Testis (tissue), 2 donors: ENCODE measurements at regions not wholly inside any gene's neighbourhood (a gene's known extent, or its start where the extent isn't known, plus 50 kb on each side); places are given as distances from the start of the nearest gene placed in this dataset.

Source experiments
- DNase-seq: peaks from one replicate; pipeline ENCODE4 v3.0.0-alpha.2; 2019
- H3K27ac ChIP-seq, 2 donors: fragments of 200-600 bp; sonication (generic); one replicate each; pipeline ENCODE4 v1.5.1; 2019
- H3K27me3 ChIP-seq: fragments of 200-600 bp; sonication (generic); one replicate; pipeline ENCODE4 v1.5.1; 2019
- H3K36me3 ChIP-seq: fragments of 200-600 bp; sonication (generic); one replicate; pipeline ENCODE4 v1.5.1; 2017; ENCODE audit warnings: low read depth; ENCODE audit errors: missing control alignments
- H3K4me1 ChIP-seq: fragments of 200-600 bp; sonication (generic); one replicate; pipeline ENCODE4 v1.5.1; 2019
- H3K4me3 ChIP-seq, 2 donors: fragments of 200-600 bp; sonication (generic); one replicate each; pipeline ENCODE4 v1.5.1; 2017 to 2019
- H3K9me3 ChIP-seq: fragments of 200-600 bp; sonication (generic); one replicate; pipeline ENCODE4 v1.5.1; 2017
- POLR2A ChIP-seq: fragments of 450-650 bp; IDR thresholded peaks from one replicate; pipeline ENCODE4 v1.6.1; 2017; ENCODE audit warnings: antibody characterized with exemption, mild to moderate bottlenecking, moderate library complexity
- WGBS, 2 donors: methylation state at CpG; one replicate each; pipeline ENCODE4 v1.1.5; 2018; 5-methylcytosine and 5-hydroxymethylcytosine counted together
- intact Hi-C: fragments of 100-400 bp; cut with DNase I; formaldehyde crosslinking; loops from one replicate; pipeline ENCODE4 v1.15.1; 2023; ENCODE audit warnings: low total_unique reads
- TF ChIP-seq, protein P1 (sequence below), 3 experiments: fragments of 450-650 bp in 2 of 3; fragments of 200-600 bp in 1 of 3; sonication (generic) in 1 of 3; IDR thresholded peaks; one replicate each; pipeline ENCODE4 v1.5.1; 2016 to 2019; ENCODE audit warnings: antibody characterized with exemption in 3 of 3, mild to moderate bottlenecking in 2 of 3, moderate library complexity in 1 of 3

DNA sequence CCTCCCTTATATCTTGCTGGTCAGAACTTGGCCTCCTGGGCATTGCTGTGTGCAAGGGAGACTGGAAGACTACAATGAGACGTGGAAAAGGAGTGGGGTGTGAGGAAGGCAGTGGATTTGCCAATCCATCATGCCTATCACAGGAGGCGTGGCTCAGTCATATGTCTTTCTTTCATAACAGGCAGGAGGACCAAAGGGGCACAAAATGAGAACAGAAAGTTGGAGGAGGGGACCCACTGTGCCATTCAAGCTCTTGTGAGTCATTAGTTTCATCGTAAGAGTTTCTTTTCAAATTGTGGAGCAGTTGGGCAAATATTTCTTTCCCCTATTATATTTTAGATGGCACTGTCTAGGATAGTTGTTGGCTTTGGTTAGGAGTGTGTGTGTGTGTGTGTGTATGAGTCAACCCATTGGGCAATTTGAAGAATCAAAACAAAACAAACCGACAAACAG, 471.5 kb downstream of the TSHZ3 start:
- DNase-seq: peak; percentile 27
- no peaks in the 10 kb centered on the region for H3K27me3 ChIP-seq
- H3K27ac ChIP-seq: no peak overlapping the region
- 84 to 90% methylated on average over 4 of the region's 4 CpGs for WGBS, 2 donors
- H3K9me3 ChIP-seq: no peaks in the 10 kb centered on the region
- no peak overlapping the region for H3K4me3 ChIP-seq
- no peaks in the 10 kb centered on the region for H3K4me1 ChIP-seq
- intact Hi-C loops: no loop called here
- TF ChIP-seq POLR2A: no peak
- TF ChIP-seq, protein P1, sequence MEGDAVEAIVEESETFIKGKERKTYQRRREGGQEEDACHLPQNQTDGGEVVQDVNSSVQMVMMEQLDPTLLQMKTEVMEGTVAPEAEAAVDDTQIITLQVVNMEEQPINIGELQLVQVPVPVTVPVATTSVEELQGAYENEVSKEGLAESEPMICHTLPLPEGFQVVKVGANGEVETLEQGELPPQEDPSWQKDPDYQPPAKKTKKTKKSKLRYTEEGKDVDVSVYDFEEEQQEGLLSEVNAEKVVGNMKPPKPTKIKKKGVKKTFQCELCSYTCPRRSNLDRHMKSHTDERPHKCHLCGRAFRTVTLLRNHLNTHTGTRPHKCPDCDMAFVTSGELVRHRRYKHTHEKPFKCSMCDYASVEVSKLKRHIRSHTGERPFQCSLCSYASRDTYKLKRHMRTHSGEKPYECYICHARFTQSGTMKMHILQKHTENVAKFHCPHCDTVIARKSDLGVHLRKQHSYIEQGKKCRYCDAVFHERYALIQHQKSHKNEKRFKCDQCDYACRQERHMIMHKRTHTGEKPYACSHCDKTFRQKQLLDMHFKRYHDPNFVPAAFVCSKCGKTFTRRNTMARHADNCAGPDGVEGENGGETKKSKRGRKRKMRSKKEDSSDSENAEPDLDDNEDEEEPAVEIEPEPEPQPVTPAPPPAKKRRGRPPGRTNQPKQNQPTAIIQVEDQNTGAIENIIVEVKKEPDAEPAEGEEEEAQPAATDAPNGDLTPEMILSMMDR (IDR thresholded peaks at IDR 0.05): no peak
- no peaks in the 10 kb centered on the region for H3K36me3 ChIP-seq

DNA sequence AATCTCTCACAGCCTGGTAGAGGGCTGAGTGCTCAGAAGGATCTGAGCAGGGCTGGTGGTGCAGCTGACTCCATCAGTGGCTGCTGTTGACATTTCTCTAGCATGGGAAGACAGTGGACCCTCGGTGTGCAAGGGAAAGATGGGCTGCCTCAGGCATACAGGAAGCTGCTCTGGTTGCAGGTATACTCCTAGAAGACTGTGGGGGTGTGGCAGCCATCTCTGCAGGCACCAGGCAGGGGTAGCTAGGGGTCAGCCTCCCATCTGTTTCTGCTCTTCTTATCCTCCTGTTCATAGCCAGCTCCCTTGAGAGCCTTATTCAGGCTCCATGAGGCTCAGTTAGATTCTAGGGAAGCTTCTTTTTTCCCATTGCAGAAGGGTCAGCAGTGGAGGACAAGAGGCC, 475.5 kb downstream of the TSHZ3 start:
- Histone ChIP-seq H3K4me3 (no peak overlapping the region), H3K27ac (no peak overlapping the region), H3K9me3 (no peaks in the 10 kb centered on the region), H3K36me3 (no peaks in the 10 kb centered on the region), H3K4me1 (no peaks in the 10 kb centered on the region), H3K27me3 (no peaks in the 10 kb centered on the region)
- TF ChIP-seq POLR2A: no peak
- TF ChIP-seq, protein P1 (IDR thresholded peaks at IDR 0.05): no peak
- DNase-seq: no peak
- 92% methylated on average over 1 of the region's 1 CpG; no CpG with 5 or more reads in 1 of the 2 donors for WGBS, 2 donors
- intact Hi-C loops: no loop called here

DNA sequence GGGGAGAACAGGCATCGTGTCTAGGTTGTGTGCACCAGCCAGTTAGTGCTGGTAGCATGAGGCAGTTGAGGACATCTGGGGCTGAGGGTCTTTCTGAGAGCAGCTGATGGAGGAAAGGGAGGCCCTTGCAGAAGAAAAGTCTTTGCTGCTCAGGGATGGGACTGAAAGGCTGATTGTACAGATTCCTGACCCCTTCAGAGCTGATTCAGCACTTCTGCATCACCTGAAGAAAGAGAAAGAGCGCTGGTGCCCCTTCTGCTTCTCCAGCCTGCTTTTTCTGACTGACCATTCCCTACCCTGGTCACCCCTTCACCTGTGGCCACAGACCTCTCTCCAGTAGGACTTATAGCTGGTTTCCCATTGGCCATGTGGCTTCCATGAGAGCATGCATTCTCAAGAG, 476.2 kb downstream of the TSHZ3 start:
- TF ChIP-seq, protein P1 (IDR thresholded peaks at IDR 0.05): no peak
- TF ChIP-seq POLR2A: no peak
- H3K9me3 ChIP-seq: no peaks in the 10 kb centered on the region
- no peak overlapping the region for H3K27ac ChIP-seq
- intact Hi-C loops: no loop called here
- H3K4me3 ChIP-seq: no peak overlapping the region
- H3K27me3 ChIP-seq: no peaks in the 10 kb centered on the region
- no peaks in the 10 kb centered on the region for H3K4me1 ChIP-seq
- H3K36me3 ChIP-seq: no peaks in the 10 kb centered on the region
- no peak for DNase-seq
- WGBS, 2 donors: 94% methylated on average over 2 of the region's 2 CpGs

DNA sequence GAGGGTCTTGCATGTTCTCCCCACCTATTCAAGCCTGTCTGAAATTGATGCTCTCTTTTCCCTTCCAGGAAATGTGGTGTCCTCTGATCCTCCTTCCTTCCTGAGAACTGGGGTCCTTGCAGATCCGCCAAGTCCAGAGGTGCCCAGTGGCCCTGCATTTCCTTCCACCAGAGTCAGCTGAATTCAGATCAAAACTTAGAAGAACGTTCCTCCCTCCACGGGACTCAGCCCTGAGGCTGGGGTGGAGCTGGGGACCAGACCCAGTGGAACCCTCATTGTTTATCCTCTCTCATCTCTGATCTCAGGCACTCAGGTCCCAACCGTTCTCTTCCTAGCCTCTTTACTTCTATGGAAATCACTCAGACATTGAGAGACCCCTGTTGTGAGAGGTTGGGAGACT, 477.3 kb downstream of the TSHZ3 start:
- 88 to 89% methylated on average over 4 of the region's 4 CpGs for WGBS, 2 donors
- Histone ChIP-seq H3K36me3 (no peaks in the 10 kb centered on the region), H3K27me3 (no peaks in the 10 kb centered on the region), H3K4me3 (no peak overlapping the region), H3K27ac (no peak overlapping the region), H3K9me3 (no peaks in the 10 kb centered on the region), H3K4me1 (no peaks in the 10 kb centered on the region)
- no peak for DNase-seq
- TF ChIP-seq POLR2A: no peak
- TF ChIP-seq, protein P1 (IDR thresholded peaks at IDR 0.05): no peak
- intact Hi-C loops: no loop called here

DNA sequence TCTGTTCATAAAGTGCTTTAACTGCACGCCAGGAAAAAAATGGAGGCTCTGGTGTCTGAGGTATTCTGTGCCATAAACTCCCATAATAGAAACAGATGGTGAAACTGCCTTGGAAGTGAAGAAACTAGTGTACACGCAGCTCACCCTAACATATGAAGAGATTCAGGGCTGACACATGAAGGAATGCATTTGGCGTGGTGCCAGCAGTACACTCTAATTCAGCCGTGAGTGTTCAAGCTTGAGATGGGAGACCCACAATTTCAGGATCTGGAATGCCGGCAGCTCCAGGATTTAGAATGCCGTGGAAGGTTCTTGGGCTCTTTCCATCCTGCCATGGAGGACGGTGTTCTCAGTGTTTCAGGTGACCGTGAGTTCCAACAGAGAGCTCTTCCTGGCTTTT, 478.4 kb downstream of the TSHZ3 start:
- peak; percentile 26 for DNase-seq
- no peak overlapping the region for H3K27ac ChIP-seq
- no peaks in the 10 kb centered on the region for H3K9me3 ChIP-seq
- H3K4me1 ChIP-seq: no peaks in the 10 kb centered on the region
- no peaks in the 10 kb centered on the region for H3K27me3 ChIP-seq
- 38 to 66% methylated on average over 7 to 8 of the region's 8 CpGs for WGBS, 2 donors
- H3K36me3 ChIP-seq: no peaks in the 10 kb centered on the region
- H3K4me3 ChIP-seq: no peak overlapping the region
- intact Hi-C loops: no loop called here
- TF ChIP-seq POLR2A: no peak
- TF ChIP-seq, protein P1 (IDR thresholded peaks at IDR 0.05): no peak
